GM19351 (cell line): ENCODE measurements at regions not wholly inside any gene's neighbourhood (a gene's known extent, or its start where the extent isn't known, plus 50 kb on each side); places are given as distances from the start of the nearest gene placed in this dataset.

Experiments used
- ATAC-seq: cut with Tn5 transposase; IDR thresholded peaks from one replicate; pipeline ENCODE4 v1.9.1; 2021; ENCODE audit warnings: mild to moderate bottlenecking, moderate library complexity; ENCODE audit not compliant: unreplicated experiment

- ATAC-seq: no peak
Measured at GRCh38 chr13:39159393-39159792, 121.1 kb downstream of the NHLRC3 start.

DNA sequence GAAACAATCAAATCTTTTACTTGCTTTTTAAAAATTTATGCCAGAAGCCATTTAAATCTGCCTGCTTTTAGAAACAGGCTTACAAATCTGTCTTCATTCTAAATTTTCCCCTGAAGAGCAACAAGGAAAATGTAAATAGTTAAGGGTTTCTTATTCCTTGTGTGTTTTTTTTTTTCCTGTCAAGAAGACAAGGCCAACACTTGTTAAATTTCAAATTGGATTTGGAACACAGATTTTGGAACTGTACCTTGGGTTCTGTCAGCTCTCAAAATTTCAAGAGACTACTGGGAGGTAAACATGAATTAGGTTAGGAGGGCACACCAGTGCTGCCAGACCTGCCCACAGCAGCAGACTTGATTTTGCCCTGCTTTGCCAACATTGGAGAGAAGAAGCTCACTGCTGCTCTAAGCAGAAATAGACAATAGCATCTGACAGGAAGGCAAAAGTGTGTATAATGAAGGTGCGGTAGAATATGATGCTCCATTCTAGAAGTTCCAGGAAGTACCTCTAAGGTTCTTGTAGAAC, 121.7 kb downstream of the NHLRC3 start:
- no peak for ATAC-seq

DNA sequence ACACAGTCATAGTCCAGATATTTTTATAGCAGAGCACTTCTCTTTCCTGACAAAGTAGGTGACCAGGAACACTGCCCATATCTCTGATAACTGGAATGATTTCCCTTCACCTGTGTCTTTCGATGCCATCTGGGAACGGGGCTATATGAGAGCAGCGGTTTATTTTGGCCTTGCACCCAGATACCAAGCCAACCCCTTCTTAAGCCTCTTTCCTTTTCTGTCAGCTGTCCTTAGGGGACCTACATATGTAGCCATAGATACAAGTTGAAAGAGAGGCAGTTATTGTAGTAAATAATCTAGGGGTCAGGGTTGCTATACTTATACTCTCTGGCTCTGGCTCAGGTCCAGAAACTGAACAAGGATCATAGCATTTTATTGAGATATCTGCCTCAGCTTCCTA, 128.8 kb downstream of the NHLRC3 start:
- ATAC-seq: no peak

- no peak for ATAC-seq
Measured at GRCh38 chr13:39170711-39171110, 132.5 kb downstream of the NHLRC3 start.

DNA sequence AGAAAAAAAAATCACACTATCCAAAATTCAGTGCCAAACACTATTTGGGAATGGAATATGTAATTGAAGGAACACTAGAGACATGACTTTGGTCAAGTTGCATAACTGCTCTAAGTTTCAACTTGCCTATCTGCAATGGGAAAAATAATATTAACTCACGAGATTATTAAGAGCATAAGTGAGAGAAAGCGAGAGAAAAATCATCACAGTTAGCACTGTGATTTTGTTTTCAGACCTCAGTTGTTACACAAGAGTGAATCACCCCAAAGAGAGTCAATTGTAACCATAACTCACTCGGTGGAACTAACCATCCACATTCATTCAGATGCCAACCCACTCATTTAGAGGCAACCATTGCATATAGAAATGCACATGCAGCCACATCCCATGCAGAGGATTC, 147.1 kb downstream of the NHLRC3 start:
- no peak for ATAC-seq

- no peak for ATAC-seq
Measured at GRCh38 chr13:39186205-39186875, 148.1 kb downstream of the NHLRC3 start.

GRCh38 chr13:39189778-39190177, 151.5 kb downstream of the NHLRC3 start:
- no peak for ATAC-seq

GRCh38 chr13:39196965-39197646, 158.8 kb downstream of the NHLRC3 start:
- ATAC-seq: peak; percentile 78

- peak; percentile 30 for ATAC-seq
Measured at GRCh38 chr13:39197647-39198007, 159.4 kb downstream of the NHLRC3 start.

DNA sequence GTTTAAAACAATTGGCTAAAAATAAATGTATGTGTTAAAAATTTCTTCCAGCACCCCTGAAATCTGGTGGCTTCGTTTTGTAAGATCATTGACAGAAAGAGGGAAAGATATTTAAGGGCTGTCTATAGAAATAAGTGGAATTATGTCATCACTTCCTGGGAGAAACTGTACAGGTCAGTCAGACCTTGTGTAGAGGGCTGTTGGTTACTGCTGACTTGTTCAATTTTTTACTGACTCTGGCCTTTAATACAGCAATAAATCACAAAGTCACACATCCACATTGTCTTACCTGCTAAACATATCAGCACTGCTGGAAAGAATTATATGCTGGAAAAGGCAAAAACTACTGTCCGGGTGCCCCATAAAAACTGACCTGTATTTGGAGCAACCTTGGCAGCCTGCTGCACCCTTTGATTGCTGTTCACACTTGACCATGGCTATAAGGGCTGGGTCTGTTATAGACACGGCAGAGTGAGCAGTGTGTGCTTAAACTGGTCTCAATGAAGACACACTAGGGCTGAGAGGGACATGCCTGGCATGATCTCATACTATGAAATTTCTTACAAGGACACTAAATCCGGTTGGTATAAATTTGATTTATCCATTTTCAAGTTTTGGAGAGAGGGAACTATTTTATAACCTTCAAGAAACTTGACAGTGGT, 162.1 kb downstream of the NHLRC3 start:
- ATAC-seq: no peak

DNA sequence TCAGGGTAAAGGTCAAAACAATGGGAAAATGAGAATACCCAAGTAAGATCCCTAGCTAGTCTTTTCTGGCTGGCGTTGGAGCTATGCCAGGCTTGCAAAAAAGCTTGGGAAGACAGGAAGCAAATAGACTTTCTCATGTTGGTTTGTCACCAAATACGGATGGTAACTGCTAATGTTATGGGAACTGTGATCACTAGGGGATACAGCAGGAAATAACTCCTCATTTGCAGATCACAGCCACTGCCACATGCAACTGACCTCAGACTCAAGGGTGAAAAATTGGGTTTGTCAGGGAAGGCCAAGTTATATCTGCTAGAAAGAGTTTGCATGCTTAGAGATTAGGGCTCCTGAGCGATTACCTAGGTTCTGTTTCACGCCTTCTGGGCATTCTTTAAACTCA, 162.9 kb downstream of the NHLRC3 start:
- ATAC-seq: no peak

DNA sequence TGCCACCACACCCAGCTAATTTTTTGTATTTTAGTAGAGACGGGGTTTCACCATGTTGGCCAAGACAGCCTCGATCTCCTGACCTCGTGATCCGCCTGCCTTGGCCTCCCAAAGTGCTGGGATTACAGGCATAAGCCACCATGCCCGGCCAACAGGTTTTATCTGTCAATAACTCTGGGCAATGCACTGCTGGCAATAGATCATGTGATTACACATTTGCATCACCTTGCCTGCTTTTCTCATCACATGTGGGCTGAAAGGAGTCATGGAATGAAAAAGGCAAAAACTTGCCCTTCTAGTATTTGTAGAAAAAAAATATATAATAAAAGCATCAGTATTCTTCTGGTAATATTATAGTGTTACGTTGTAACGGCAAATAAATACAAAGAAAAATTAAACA, 164.5 kb downstream of the NHLRC3 start:
- ATAC-seq: no peak

- ATAC-seq: no peak
Measured at GRCh38 chr13:39208636-39209035, 170.4 kb downstream of the NHLRC3 start.

DNA sequence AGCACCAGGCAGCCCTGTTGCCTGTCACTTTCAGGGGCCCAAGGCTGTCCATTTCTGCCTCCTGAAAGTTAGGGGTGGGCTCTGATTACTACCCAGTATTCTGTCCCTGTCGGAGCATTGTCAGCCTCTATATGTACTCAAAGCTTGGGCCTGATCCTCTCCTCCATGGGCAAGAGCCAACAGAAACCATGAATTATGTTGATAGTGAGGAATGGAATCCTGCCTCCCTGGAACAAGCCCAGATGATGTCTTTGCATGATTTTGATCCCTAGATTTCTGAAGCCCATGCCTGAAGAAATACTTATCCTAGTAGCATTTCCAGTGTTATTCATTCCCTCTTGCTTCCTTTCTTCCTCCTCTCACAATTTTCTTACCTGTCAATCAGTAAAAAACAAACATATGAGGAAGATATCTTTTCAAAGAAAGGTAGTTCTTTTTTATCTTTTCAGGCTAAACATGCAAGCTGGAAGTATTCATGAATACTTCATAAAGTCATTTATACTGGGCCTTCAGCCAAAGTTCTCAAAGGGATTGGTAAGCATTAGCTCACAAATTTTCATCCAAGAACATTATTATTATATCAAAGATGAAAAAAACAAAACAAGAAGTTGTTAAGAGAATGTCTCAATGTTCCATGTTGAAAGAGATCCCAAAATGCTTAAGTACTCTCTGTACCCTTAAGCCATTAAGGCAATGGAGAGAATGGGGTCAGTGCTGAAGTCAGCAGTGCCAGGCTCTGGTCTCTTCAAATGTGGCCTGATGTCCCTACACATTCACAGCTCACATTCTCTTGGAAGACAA, 171.7 kb downstream of the NHLRC3 start:
- no peak for ATAC-seq

DNA sequence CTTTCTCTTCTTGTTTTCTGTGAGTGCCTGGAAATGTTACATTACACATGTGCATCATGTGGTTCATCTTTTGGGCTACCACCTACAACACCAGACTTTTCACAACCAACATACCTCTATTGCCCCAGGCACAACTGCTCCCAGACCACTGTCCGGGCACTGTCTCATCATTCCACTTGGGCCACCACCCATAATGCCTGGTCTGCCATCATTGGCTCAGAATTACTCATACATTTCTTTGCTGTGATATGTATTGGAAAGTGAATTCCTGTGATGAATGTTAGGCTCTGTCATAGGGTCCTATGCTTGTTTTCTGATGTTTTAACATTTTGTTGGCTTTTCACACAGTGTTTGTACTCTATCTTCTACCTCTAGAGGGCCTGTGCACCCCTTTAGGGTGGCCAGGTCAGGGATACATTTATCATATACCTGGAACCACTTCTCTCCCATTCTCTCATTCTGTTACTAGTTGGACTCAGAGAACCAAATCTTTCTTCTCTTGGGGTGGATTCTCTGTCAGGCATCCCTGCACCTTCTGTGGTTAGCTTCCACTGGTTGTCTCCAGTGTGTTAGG, 172.8 kb downstream of the NHLRC3 start:
- ATAC-seq: no peak

- ATAC-seq: no peak
Measured at GRCh38 chr13:39215971-39216370, 177.7 kb downstream of the NHLRC3 start.

DNA sequence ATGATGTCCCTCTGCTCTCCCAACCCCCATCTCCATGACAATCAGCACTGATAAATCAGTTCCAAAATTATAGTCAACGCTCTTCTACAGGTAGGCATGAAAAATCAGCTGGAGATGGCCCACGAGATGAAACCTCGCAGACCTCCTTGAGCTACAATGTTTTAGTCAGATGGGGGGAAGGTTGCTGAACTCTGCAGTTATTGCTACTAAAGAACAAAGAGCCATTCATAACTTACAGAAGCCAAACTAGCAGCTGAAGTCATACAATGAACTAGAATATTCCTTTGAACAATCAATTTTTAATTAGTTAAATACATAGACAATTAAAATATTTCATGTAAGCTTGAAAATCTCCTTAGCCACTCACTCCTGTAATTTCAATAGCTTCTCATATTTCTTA, 179.2 kb downstream of the NHLRC3 start:
- ATAC-seq: no peak

DNA sequence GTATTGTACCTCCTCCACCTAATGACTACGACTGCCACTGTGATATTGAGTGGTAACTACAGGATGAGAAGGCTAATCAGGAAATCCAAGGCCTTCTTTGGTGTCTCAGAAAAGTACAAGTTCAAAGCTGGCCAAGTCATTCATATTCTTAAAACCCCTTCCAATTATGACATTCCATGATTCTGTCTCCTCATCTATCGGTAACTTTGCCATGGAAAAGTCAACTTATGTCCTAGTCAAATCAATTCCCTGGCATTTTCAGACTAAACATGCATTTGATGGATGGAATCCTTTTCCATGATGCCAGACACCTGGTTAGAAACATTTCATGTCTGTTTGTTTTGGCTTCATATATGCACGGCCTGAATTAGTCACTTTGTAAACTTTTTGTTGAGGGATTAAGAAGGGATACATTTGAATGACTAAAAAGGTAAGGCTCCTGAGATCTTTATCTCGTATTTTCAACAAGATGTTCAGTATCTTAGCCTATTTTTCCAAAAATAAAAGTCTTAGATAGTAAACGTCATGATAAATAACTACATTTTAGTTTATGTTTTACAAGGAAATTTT, 186.5 kb downstream of the NHLRC3 start:
- no peak for ATAC-seq

GRCh38 chr13:39225860-39226259, 187.6 kb downstream of the NHLRC3 start:
- ATAC-seq: no peak

DNA sequence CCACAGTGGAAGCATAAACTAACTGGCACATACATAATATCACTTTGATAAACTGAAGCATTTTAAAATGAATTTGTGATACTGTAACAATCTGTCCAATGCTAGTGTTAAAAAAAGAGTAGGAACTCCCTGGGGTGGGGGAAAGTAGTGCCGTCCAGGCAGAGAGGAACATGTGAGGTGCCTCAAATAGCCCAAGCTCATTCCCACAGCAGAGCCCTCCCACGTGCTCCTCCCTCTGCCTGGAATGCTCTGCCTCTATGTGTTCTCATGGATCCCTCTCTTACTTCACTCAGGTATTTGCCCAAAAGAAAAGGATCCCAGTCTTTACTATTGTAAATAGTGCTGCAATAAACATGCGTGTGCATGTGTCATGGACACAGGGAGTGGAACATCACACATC, 188.1 kb downstream of the NHLRC3 start:
- ATAC-seq: no peak
